HG03060 (cell line): ENCODE measurements at regions not wholly inside any gene's neighbourhood (a gene's known extent, or its start where the extent isn't known, plus 50 kb on each side); places are given as distances from the start of the nearest gene placed in this dataset.
"Not testable (repeated sequence)": the region's sequence is repeated elsewhere in the genome, so short reads cannot be mapped to it uniquely, and the experiment has no call there.

Source experiments
- ATAC-seq: cut with Tn5 transposase; IDR thresholded peaks from one replicate; pipeline ENCODE4 v1.9.1; 2021; ENCODE audit warnings: low read depth, moderate number of reproducible peaks; ENCODE audit not compliant: unreplicated experiment

DNA sequence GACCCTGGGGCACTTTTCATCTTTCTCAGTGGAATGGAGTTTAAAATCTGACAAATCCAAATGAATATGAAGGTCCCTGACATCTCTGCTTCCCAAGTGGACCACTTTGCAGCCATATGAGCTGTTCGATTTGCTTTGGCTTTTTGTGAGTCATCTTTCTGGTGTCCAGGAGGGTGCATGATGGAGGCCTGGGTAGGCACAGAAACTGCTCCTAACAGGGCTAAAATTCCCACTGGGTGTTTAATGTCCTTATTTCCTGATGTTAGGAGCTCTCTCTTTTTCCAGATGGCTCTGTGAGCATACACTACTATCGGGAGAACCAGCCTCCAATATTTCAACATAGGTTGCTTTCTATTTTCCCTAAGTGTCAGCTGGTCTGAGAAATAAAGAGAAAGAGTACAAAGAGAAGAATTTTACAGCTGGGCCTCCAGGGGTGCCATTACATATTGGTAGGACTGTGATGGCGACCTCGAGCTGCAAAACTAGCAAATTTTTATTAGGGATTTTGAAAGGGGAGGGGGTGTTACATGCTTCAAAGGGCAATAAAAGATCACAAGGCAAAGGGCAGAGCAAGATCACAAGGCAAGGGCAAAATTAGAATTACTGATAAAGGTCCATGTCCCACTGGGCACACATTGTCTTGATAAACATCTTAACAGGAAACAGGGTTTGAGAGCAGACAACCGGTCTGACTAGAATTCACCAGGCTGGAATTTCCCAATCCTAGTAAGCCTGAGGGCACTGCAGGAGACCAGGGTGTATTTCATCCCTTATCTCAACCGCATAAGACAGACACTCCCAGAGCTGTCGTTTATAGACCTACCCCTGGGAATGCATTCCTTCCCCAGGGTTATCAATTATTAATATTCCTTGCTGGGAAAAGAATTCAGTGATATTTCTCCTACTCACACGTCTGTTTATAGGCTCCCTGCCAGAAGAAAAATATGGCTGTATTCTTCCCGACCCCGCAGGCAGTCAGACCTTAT is 236.7 kb upstream of the SGCD start:
- not testable (repeated sequence) for ATAC-seq

DNA sequence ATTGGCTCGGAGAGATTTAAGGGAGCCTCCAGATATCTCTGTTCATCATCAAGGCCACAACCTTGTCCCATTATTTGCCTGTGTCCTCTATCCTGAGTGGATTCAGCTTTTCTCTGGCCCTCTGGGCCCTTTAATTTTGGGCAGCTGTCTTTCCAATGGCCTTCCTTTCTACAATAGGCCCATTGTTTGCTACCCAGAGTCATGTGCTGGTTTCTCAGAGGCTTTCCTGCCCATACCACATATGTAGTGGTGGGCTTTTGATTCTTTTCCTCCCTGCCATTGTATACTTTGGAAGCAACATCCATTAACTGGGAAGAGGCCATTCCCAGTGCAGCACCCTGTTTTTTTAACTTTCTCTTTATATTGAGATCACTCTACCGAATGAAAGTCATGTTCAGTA is 233.9 kb upstream of the SGCD start:
- ATAC-seq = no peak

GRCh38 chr5:156094001-156094400 is 233.0 kb upstream of the SGCD start:
- ATAC-seq = no peak

DNA sequence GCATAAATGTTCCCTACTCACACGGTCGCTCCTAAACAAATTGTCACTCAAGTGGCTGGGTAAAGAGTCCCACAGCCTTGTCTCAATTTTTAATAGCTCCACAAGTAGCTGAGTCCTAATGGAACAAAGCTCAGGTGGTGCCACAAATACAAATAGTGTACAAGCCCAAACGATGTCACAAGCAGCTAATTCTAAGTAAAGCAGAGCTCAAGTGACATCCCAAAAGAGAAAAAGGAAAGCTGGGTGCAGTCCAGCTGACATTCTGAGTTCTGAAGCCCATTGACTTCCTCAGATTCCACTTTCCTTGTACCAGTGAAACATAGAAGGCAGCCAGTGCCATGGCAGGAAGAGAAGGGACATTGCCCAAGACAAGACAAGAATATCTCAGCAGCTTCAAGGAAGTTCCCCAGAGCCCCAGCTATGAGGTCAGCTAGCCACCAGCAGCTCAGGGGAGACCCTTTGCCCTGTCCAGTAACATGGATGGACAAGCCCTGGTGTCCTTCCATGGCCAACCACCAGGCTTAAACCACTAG is 231.2 kb upstream of the SGCD start:
- no peak for ATAC-seq

- no peak for ATAC-seq
Measured at GRCh38 chr5:156096259-156096658, 230.7 kb upstream of the SGCD start.

DNA sequence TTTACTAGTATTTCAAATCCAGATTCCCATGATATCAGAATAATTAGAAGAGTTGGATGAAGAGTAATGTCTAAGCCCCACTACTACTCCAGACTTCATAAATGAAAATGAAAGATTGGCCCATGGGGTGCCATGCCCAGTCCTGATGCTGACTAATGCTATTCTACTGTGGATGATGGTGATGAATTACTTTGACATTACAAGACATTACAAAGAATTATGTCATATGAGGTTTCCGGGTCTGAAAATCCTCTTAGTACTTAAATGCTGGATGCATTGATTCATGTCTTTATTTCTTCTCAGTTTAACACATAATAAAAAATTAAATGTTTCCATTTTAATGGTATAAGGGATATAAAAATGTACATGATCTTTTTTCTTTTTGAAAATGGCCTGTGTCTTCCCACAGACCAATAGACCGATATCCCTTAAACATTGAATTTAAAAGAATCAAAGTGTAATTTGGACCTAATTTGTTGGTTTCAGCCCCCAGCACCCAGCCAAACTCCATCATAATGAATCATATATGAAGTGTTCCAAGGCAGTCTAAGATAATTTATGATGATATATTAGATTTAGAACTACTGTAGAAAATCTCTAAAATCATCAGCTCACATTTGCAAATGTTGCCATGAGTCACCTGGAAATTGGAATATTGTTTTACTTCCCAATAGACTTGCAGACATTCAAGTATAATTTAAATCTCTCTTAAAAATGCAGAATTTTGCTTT is 223.6 kb upstream of the SGCD start:
- no peak for ATAC-seq

DNA sequence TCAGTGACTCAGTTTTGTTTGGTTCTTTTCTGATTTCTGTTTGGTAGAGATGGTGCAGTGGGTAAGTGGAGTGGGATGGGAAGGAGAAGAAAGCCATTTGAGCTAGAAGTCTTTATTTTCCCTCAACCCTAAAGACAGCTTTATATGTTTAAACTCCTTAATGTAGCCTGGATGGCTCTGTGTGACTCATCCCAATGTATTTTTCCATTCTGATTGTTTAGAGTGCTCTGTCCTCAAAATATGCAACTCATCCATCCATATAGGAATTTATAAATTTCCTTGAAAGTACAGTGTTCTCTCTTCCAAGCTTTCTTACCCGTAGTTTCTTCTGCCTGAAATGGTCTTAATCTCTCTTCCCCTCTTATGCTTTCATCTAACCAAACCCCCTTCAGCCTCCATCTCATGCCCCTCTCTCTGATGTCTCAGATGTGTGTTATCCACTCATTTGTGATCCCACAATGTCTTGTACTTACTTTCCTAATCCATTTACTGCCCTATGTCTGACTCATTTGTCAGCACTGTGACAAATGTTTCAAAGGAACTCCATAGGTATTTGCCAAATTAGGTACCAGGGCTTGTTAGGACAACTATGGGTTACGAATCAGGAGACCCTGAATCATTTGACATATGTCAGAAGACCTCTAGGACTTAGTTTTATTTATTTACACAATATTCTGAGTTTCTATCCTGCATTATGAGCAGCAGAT is 217.5 kb upstream of the SGCD start:
- no peak for ATAC-seq

- no peak for ATAC-seq
Measured at GRCh38 chr5:156119692-156120091, 207.3 kb upstream of the SGCD start.

DNA sequence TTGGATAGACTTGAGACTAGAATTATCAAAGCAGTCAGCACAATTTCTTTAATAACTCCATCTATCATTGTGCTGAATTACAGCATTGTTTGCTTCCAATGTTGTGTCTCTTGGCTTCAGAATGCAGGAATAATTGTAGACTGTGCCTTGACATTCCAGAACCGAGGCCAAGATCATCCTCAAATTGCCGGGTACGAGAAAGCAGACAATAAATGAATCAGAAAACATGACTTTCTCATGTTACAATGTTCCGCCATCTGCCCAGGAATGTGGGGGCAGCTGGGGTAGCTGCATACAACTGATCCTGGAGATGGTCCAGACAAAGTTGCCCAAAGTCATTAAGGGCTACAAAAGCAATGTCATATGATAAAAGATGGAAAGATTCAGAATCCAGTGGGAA is 206.2 kb upstream of the SGCD start:
- no peak for ATAC-seq

- ATAC-seq = no peak
Measured at GRCh38 chr5:156121234-156121633, 205.7 kb upstream of the SGCD start.

DNA sequence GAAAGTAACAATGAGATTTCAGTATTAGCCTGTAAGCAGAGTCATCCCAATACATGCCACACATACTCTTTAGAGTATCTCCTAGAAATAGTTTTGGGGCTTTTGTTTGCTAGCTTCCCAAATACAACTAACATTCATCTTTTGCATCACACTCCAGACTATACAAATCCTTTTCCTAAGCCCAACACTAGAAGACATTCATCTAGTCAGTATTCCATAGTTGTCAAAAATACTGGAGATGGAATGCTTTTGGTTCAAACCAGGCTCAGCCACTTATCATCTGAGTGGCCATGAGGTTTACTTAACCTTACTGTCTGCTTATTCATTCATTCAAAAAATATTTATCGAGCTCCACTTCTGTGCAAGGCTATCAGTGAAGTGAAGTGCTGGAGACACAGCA is 205.1 kb upstream of the SGCD start:
- ATAC-seq = no peak

DNA sequence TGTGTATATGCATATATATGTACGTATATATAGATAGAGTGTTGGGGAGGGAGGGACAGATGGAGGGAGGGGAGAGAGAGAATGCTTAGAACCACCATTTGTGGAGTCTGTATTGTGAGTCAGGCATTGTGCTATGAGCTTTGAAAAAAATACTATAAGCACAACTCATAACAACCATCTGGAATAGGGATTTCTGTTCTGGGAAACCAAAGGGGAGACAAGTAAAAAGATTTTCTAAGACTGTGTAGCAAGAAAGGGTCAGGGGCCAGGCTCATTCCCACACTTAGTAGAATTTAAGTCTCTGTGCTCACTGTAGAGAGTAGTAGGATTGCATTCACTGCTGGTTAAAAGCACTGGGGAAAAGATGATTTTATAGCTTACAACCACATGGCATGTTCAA is 202.3 kb upstream of the SGCD start:
- ATAC-seq = no peak

DNA sequence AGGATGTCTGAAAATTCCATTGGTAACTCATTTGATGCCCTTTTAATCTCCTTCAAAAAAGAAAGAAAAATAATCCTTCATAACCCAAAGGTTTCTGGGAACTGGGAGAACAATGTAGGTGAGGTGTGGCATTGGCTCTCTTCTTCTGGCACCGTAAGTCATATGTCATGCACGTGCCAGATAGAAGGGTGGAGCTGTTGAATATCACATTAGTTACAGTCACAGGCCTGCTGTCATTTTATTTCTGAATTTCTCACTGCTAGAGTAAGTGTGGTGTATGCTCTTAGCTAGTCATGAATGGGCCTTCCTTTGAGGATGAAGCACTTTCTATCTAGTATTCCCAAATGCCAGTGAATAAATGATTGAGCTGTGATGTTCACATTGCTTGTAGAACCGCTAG is 201.8 kb upstream of the SGCD start:
- ATAC-seq = no peak

DNA sequence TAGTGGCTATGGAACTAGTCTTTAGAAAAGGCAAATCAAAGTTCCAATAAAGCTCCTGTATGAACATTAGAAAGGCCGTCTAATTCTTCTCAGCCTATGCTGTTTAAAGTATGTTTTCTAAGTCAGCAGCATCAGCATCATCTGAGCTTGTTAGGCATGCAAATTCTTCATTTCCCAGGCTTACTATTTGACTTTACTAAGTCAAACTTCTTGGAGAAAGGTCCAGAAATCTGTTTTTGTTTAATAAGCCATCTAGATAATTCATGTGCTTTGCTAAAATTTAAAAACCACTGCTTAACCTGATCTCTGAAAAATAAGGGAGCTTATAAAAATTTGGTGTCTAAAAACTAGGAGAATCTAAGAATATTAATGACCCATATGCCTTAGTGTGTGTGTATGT is 200.2 kb upstream of the SGCD start:
- no peak for ATAC-seq

DNA sequence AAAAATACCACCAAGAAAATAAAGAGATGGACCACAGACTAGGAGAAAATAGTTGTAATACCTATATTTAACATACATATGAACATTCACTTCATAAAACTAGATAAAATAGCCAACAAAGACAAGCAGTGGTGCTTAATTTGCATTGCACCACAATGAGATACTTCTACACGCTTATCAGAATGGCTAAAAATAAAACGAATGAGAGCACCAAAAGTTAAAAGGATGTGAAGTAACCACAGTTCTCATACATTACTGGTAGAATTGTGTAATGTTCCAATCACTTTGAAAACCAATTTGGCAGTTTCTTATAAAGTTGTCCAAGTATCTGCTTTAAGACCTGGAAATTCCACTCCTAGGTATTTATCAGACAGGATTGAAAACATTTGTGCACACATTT is 198.9 kb upstream of the SGCD start:
- no peak for ATAC-seq

GRCh38 chr5:156134216-156134615 is 192.7 kb upstream of the SGCD start:
- no peak for ATAC-seq

- no peak for ATAC-seq
Measured at GRCh38 chr5:156135531-156135930, 191.4 kb upstream of the SGCD start.

- ATAC-seq = no peak
Measured at GRCh38 chr5:156137071-156137869, 189.7 kb upstream of the SGCD start.

DNA sequence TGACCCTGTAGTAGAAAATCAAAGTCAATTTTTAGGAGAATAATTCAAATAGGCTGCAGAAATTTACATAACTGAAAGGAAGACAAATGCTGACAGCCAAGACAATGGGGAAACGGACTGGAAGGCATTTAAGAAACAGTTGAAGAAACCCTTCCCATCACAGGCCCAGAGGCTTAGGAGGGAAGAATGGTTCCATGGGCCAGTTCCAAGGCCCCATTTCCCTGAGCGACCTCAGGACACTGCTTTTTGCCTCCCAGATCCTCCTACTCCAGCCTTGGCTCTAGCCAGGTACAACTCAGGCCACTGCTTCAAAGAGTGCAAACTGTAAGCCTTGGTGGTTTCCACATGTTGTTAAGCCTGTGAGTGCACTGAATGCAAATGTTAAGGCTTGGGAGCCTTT is 184.1 kb upstream of the SGCD start:
- no peak for ATAC-seq
